Muscle layer of duodenum (tissue), 2 donors: ENCODE measurements at regions not wholly inside any gene's neighbourhood (a gene's known extent, or its start where the extent isn't known, plus 50 kb on each side); places are given as distances from the start of the nearest gene placed in this dataset.

Source experiments
- H3K27ac ChIP-seq: one replicate; pipeline ENCODE4 v1.7.0; 2013; ENCODE audit warnings: mild to moderate bottlenecking, low read length
- H3K27me3 ChIP-seq: one replicate; pipeline ENCODE4 v1.7.0; 2013; ENCODE audit warnings: low read depth, mild to moderate bottlenecking, control low read depth, low read length
- H3K36me3 ChIP-seq, 2 donors: one replicate each; pipeline ENCODE4 v1.7.0; 2013; ENCODE audit warnings: low read length in 2 of 2, control low read depth in 1 of 2, mild to moderate bottlenecking in 1 of 2; ENCODE audit not compliant: insufficient read depth in 2 of 2, control insufficient read depth in 1 of 2
- H3K4me1 ChIP-seq, 2 donors: one replicate each; pipeline ENCODE4 v1.7.0; 2013; ENCODE audit warnings: low read length in 2 of 2, mild to moderate bottlenecking in 2 of 2, control low read depth in 1 of 2, moderate library complexity in 1 of 2; ENCODE audit not compliant: insufficient read depth in 2 of 2, control insufficient read depth in 1 of 2
- H3K4me3 ChIP-seq, 2 donors: one replicate each; pipeline ENCODE4 v1.7.0; 2013; ENCODE audit warnings: low read length in 2 of 2, low read depth in 1 of 2, mild to moderate bottlenecking in 1 of 2
- H3K9me3 ChIP-seq, 2 donors: one replicate each; pipeline ENCODE4 v1.7.0; 2013; ENCODE audit warnings: low read length in 2 of 2, control low read depth in 1 of 2, mild to moderate bottlenecking in 1 of 2; ENCODE audit not compliant: control insufficient read depth in 1 of 2
- donor health status: healthy.

GRCh38 chr2:16719485-16719808 is 53.8 kb upstream of the CYRIA start:
- no peak overlapping the region for H3K27ac ChIP-seq
- no peak overlapping the region for H3K4me3 ChIP-seq
- H3K27me3 ChIP-seq, result no peaks in the 10 kb centered on the region
- H3K36me3 ChIP-seq, result no peaks in the 10 kb centered on the region
- peaks cover 0 to 3% of the 10 kb centered on the region in 2 donors for H3K4me1 ChIP-seq
- no peaks in the 10 kb centered on the region for H3K9me3 ChIP-seq

GRCh38 chr2:16718576-16719484 is 53.2 kb upstream of the CYRIA start:
- H3K36me3 ChIP-seq, result no peaks in the 10 kb centered on the region
- no peaks in the 10 kb centered on the region for H3K27me3 ChIP-seq
- H3K4me3 ChIP-seq, result no peak overlapping the region
- no peak overlapping the region for H3K27ac ChIP-seq
- H3K9me3 ChIP-seq, result no peaks in the 10 kb centered on the region
- peaks cover 0 to 3% of the 10 kb centered on the region in 2 donors for H3K4me1 ChIP-seq

- Histone ChIP-seq H3K36me3 (no peaks in the 10 kb centered on the region), H3K4me1 (peaks cover 0 to 3% of the 10 kb centered on the region in 2 donors), H3K9me3 (no peaks in the 10 kb centered on the region), H3K27me3 (no peaks in the 10 kb centered on the region), H3K27ac (no peak overlapping the region), H3K4me3 (no peak overlapping the region)
Observed at GRCh38 chr2:16717477-16717876, 51.8 kb upstream of the CYRIA start.

DNA sequence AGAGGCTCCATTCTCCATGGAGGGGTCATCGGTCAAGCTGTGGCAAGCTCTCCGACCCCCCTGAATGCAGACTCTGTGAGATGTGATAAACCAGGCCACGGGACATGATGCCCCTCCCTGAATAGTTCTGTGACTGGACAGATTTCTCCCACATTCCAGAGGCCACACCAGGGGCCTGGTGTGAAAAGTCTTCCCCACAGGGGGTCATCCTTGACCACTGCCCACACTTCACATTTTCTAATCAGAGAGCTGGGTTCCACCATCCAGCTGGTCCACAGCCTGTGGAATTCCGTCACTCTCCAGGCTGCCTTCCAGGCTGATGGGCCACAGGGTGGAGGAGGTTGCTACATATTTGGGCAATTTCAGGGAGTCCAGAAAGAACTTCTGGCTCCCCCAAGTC is 51.3 kb upstream of the CYRIA start:
- no peaks in the 10 kb centered on the region for H3K27me3 ChIP-seq
- H3K4me3 ChIP-seq, result no peak overlapping the region
- no peak overlapping the region for H3K27ac ChIP-seq
- H3K9me3 ChIP-seq, result no peaks in the 10 kb centered on the region
- no peaks in the 10 kb centered on the region for H3K36me3 ChIP-seq
- peaks cover 0 to 3% of the 10 kb centered on the region in 2 donors for H3K4me1 ChIP-seq

DNA sequence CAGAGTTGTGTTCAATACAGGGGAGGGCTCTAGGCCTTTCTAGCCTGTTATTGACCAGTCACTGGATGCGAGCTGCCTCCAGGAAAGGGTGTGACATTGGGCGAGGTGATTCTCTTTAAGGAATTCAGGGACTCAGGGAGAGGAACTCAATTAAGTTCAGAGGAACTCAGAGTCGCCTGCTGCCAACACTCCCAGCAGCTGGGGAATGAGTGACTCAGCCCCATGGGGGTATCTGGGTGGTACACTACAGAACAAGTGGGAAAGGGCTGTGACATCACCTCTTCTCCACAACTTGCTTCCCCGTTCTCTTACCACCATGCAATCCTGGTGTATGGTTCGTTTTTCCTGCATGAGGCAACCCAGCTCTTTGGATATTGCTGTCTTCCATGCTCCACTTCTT is 50.4 kb upstream of the CYRIA start:
- Histone ChIP-seq H3K4me3 (no peak overlapping the region), H3K27ac (no peak overlapping the region), H3K4me1 (peaks cover 0 to 3% of the 10 kb centered on the region in 2 donors), H3K9me3 (no peaks in the 10 kb centered on the region), H3K36me3 (no peaks in the 10 kb centered on the region), H3K27me3 (no peaks in the 10 kb centered on the region)
